ENCODE measurements at regions not wholly inside any gene's neighbourhood (a gene's known extent, or its start where the extent isn't known, plus 50 kb on each side); places are given as distances from the start of the nearest gene placed in this dataset.
"Not testable (repeated sequence)": the region's sequence is repeated elsewhere in the genome, so short reads cannot be mapped to it uniquely, and the experiment has no call there.

DNA sequence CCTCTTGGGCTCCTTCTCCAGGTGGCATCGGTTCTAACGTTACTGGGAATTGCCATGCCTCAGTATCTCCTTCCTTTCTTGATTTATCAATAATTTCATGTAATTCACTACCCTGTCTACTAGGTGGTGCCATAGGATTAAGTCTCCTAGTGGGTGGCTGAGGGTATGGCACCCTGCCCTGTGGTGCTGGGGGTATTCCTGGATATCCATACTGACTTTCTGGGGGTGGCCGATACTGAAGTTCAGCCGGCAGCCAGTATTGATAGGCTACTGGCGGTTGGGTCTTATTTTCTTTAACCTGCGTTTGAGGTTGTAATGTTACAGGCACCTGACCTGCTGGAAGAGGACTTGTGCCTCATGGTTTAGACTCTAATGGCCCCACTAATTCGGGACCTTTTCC is 699.4 kb upstream of the CDH6 start:
- H2AFZ ChIP-seq (ENCODE audit: low read length); H3K27me3 ChIP-seq (ENCODE audit: low read length); H3K4me1 ChIP-seq (ENCODE audit: low read length); H3K4me2 ChIP-seq (ENCODE audit: low read depth, low read length, poor library complexity, severe bottlenecking); H3K27ac ChIP-seq (ENCODE audit: low read length); H3K9me3 ChIP-seq (ENCODE audit: low read length); H3K9me2 ChIP-seq (replicated peaks; ENCODE audit: insufficient read depth, low read length); H4K20me1 ChIP-seq (ENCODE audit: insufficient read depth, low read depth, low read length); H3K36me3 ChIP-seq (ENCODE audit: insufficient read depth, low read length); H3K79me2 ChIP-seq (ENCODE audit: low read length); H3K4me3 ChIP-seq (ENCODE audit: low read length); DNase-seq; H3K9ac ChIP-seq (ENCODE audit: low read length): not testable (repeated sequence)

DNA sequence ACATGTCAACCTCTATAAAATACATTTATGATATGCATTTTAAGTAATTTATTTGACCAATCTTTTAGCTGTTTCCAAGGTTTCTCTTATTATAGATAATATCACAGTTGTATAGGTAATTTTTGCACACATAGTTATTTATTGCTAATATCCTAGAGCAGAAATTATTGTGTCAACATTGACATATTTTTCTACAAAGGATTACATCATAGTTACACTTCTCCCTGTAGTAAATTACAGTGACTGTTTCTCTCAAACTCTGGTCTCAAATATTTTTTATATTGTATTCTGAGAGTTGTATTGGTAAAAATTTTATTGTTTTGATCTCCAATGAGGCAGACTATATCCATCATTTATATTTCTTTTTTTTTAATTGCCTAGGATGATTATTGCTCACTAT is 714.4 kb upstream of the CDH6 start:
- Histone ChIP-seq H3K9me3 (ENCODE audit: low read length) (peaks cover 16% of the 10 kb centered on the region), H2AFZ (ENCODE audit: low read length) (no peak overlapping the region), H3K4me1 (ENCODE audit: low read length) (no peaks in the 10 kb centered on the region), H3K79me2 (ENCODE audit: low read length) (no peaks in the 10 kb centered on the region), H3K9ac (ENCODE audit: low read length) (no peak overlapping the region), H3K36me3 (ENCODE audit: insufficient read depth, low read length) (no peaks in the 10 kb centered on the region), H3K27ac (ENCODE audit: low read length) (no peak overlapping the region), H4K20me1 (ENCODE audit: insufficient read depth, low read depth, low read length) (no peaks in the 10 kb centered on the region), H3K9me2 (replicated peaks; ENCODE audit: insufficient read depth, low read length) (no peaks in the 10 kb centered on the region), H3K27me3 (ENCODE audit: low read length) (no peaks in the 10 kb centered on the region), H3K4me3 (ENCODE audit: low read length) (no peak overlapping the region), H3K4me2 (ENCODE audit: low read depth, low read length, poor library complexity, severe bottlenecking) (no peak overlapping the region)
- DNase-seq = no peak

DNA sequence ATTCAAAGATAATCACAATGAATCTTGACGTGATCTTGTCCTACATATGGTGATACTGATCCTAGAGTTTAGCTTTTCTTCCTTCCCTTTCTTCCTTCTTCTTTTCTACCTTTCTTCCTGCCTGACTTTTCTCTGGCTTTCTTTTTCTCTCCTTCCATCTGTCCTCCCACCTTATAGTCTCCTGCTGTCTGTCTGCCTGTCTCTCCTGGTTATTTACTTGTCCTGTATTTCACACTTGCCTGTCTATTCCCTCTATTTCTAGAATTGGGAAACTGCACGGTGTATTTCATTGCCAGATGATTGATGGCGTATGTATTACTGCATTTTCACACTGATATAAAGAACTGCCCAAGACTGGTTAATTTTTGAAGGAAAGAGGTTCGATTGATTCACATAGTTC is 718.1 kb upstream of the CDH6 start:
- H2AFZ ChIP-seq (ENCODE audit: low read length) = no peak overlapping the region
- H3K9ac ChIP-seq (ENCODE audit: low read length) = no peak overlapping the region
- no peak for DNase-seq
- H3K36me3 ChIP-seq (ENCODE audit: insufficient read depth, low read length) = no peaks in the 10 kb centered on the region
- H3K4me3 ChIP-seq (ENCODE audit: low read length) = no peak overlapping the region
- no peaks in the 10 kb centered on the region for H3K27me3 ChIP-seq (ENCODE audit: low read length)
- no peaks in the 10 kb centered on the region for H3K79me2 ChIP-seq (ENCODE audit: low read length)
- no peaks in the 10 kb centered on the region for H3K9me2 ChIP-seq (replicated peaks; ENCODE audit: insufficient read depth, low read length)
- peaks cover 19% of the 10 kb centered on the region for H3K9me3 ChIP-seq (ENCODE audit: low read length)
- no peaks in the 10 kb centered on the region for H4K20me1 ChIP-seq (ENCODE audit: insufficient read depth, low read depth, low read length)
- H3K4me2 ChIP-seq (ENCODE audit: low read depth, low read length, poor library complexity, severe bottlenecking) = no peak overlapping the region
- H3K4me1 ChIP-seq (ENCODE audit: low read length) = no peaks in the 10 kb centered on the region
- no peak overlapping the region for H3K27ac ChIP-seq (ENCODE audit: low read length)

DNA sequence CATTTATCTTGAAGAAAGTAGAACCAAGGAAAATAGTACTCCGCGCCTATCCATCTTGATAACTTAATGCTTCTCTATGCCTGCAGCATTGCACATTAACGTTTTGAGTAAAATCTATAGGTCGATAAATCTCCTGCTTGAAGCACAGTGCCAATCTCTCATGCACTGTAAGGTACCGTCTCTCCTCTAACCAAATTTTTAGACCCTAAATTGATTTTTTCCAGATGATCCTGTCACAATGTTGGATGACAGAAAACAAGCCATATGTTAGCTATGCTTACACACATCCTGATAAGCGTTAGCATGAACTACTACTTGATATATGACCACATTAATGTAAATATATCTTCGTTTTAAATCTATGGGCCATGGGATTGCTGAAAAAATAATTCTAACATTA is 723.8 kb upstream of the CDH6 start:
- Histone ChIP-seq H2AFZ (ENCODE audit: low read length) (no peak overlapping the region), H3K36me3 (ENCODE audit: insufficient read depth, low read length) (no peaks in the 10 kb centered on the region), H3K27me3 (ENCODE audit: low read length) (no peaks in the 10 kb centered on the region), H3K9me3 (ENCODE audit: low read length) (peaks cover 18% of the 10 kb centered on the region), H3K27ac (ENCODE audit: low read length) (no peak overlapping the region), H3K9me2 (replicated peaks; ENCODE audit: insufficient read depth, low read length) (no peaks in the 10 kb centered on the region), H3K4me3 (ENCODE audit: low read length) (no peak overlapping the region), H3K4me2 (ENCODE audit: low read depth, low read length, poor library complexity, severe bottlenecking) (no peak overlapping the region), H3K9ac (ENCODE audit: low read length) (no peak overlapping the region), H3K79me2 (ENCODE audit: low read length) (no peaks in the 10 kb centered on the region), H4K20me1 (ENCODE audit: insufficient read depth, low read depth, low read length) (no peaks in the 10 kb centered on the region), H3K4me1 (ENCODE audit: low read length) (no peaks in the 10 kb centered on the region)
- no peak for DNase-seq

DNA sequence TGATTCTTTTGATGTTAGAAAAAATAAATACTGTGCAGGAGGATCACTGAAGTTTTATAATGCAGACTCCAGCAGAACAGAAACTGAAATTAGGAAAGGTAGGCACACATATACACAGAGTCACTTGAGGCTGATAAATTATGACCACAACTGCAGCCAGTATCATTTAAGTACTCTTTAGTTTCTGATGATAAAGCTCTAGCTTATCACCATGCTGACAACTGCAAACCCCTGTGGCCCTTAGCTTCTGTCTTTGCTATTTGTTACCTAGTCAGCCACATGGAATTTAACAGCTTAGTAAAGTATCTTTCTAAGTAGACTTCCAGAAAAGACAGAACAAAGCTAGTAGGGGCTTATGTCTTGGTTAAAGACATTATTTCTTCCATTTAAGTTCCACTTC is 734.8 kb upstream of the CDH6 start:
- Histone ChIP-seq H3K9me2 (replicated peaks; ENCODE audit: insufficient read depth, low read length) (no peaks in the 10 kb centered on the region), H3K27ac (ENCODE audit: low read length) (no peak overlapping the region), H4K20me1 (ENCODE audit: insufficient read depth, low read depth, low read length) (no peaks in the 10 kb centered on the region), H3K9me3 (ENCODE audit: low read length) (peaks cover 17% of the 10 kb centered on the region), H3K79me2 (ENCODE audit: low read length) (no peaks in the 10 kb centered on the region), H2AFZ (ENCODE audit: low read length) (no peak overlapping the region), H3K4me2 (ENCODE audit: low read depth, low read length, poor library complexity, severe bottlenecking) (no peak overlapping the region), H3K9ac (ENCODE audit: low read length) (no peak overlapping the region), H3K4me3 (ENCODE audit: low read length) (no peak overlapping the region), H3K36me3 (ENCODE audit: insufficient read depth, low read length) (no peaks in the 10 kb centered on the region), H3K4me1 (ENCODE audit: low read length) (no peaks in the 10 kb centered on the region), H3K27me3 (ENCODE audit: low read length) (no peaks in the 10 kb centered on the region)
- DNase-seq = no peak

DNA sequence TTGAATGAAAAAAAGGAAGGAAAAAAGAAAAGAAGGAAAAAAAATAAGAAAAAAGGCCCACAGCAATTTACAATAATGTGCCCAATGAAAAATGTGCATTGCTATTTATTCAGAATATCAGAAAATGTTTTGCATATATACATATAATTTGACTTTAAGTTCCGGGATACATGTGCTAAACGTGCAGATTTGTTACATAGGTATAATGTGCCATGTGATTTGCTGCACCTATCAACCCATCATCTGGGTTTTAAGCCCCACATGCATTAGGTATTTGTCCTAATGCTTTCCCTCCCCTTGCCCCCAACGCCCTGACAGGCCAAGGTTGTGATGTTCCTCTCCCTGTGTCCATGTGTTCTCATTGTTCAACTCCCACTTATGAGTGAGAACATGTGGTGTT is 738.0 kb upstream of the CDH6 start:
- DNase-seq; H3K4me1 ChIP-seq (ENCODE audit: low read length); H3K27me3 ChIP-seq (ENCODE audit: low read length); H3K79me2 ChIP-seq (ENCODE audit: low read length); H3K4me2 ChIP-seq (ENCODE audit: low read depth, low read length, poor library complexity, severe bottlenecking); H3K9me2 ChIP-seq (replicated peaks; ENCODE audit: insufficient read depth, low read length); H3K36me3 ChIP-seq (ENCODE audit: insufficient read depth, low read length); H3K9ac ChIP-seq (ENCODE audit: low read length); H4K20me1 ChIP-seq (ENCODE audit: insufficient read depth, low read depth, low read length); H2AFZ ChIP-seq (ENCODE audit: low read length); H3K4me3 ChIP-seq (ENCODE audit: low read length); H3K27ac ChIP-seq (ENCODE audit: low read length): not testable (repeated sequence)
- peaks cover 18% of the 10 kb centered on the region for H3K9me3 ChIP-seq (ENCODE audit: low read length)

DNA sequence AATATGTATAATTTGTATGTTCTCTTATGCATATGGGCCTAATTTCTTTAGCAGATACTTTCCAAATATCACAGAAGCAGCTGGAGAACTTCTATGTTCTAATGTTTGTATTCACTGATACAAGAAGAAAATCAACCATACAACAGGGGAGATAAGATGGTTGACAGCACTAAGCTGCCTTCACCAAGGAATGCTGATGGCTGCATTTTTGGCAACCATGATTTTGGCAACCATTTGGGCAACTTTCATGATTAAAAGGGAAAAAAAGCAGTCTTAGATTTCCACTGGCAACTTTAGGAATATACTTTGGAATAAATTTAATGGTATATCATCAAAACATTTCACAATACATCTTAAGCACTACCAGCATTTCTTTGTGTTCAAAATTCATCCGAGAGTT is 740.3 kb upstream of the CDH6 start:
- Histone ChIP-seq H3K79me2 (ENCODE audit: low read length) (no peaks in the 10 kb centered on the region), H3K9me2 (replicated peaks; ENCODE audit: insufficient read depth, low read length) (no peaks in the 10 kb centered on the region), H3K4me3 (ENCODE audit: low read length) (no peak overlapping the region), H3K27me3 (ENCODE audit: low read length) (no peaks in the 10 kb centered on the region), H2AFZ (ENCODE audit: low read length) (no peak overlapping the region), H3K4me2 (ENCODE audit: low read depth, low read length, poor library complexity, severe bottlenecking) (no peak overlapping the region), H3K27ac (ENCODE audit: low read length) (no peak overlapping the region), H3K9me3 (ENCODE audit: low read length) (peaks cover 20% of the 10 kb centered on the region), H3K4me1 (ENCODE audit: low read length) (no peaks in the 10 kb centered on the region), H3K36me3 (ENCODE audit: insufficient read depth, low read length) (no peaks in the 10 kb centered on the region), H4K20me1 (ENCODE audit: insufficient read depth, low read depth, low read length) (no peaks in the 10 kb centered on the region), H3K9ac (ENCODE audit: low read length) (no peak overlapping the region)
- no peak for DNase-seq

DNA sequence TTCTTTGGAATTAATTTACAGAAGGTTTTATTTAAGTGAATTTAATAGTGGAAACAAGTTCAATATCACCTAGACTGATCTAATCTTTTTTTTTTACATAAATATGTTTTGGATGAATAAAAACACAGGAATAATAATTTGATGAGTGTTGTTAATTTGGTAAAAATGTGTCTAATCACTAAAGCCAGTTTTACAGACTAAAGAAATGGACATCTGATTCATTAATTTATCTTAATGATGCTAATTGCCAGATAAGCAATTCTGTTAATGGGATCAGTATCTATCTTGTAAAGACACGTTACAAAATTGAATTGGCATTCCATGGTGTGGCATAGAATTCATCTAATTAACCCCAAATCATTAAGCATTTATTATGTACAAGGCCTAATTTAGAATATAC is 743.3 kb upstream of the CDH6 start:
- Histone ChIP-seq H4K20me1 (ENCODE audit: insufficient read depth, low read depth, low read length) (no peaks in the 10 kb centered on the region), H3K27me3 (ENCODE audit: low read length) (no peaks in the 10 kb centered on the region), H3K9ac (ENCODE audit: low read length) (no peak overlapping the region), H3K4me1 (ENCODE audit: low read length) (no peaks in the 10 kb centered on the region), H3K79me2 (ENCODE audit: low read length) (no peaks in the 10 kb centered on the region), H3K4me3 (ENCODE audit: low read length) (no peak overlapping the region), H2AFZ (ENCODE audit: low read length) (no peak overlapping the region), H3K4me2 (ENCODE audit: low read depth, low read length, poor library complexity, severe bottlenecking) (no peak overlapping the region), H3K9me3 (ENCODE audit: low read length) (peaks cover 13% of the 10 kb centered on the region; the same call in 1 of the 2 replicates), H3K27ac (ENCODE audit: low read length) (no peak overlapping the region), H3K36me3 (ENCODE audit: insufficient read depth, low read length) (no peaks in the 10 kb centered on the region), H3K9me2 (replicated peaks; ENCODE audit: insufficient read depth, low read length) (no peaks in the 10 kb centered on the region)
- no peak for DNase-seq

DNA sequence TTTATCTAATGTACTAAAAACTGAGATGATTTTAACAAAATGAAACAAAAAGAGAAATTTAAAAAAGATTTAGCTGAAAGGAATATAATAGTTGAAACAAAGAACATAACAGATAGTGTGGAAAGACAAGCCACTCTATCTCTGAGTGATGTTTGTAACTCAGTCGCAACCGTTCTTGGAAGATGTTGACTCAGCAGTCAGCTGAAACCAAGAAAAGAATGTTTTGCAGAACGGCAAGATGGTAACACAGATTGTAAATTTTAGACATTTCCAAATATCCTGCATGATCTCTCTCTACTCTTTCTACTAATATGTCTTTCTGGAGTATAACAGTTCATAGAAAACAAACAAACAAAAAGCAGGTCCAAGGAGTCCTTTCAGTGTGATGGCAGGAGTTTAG is 746.1 kb upstream of the CDH6 start:
- Histone ChIP-seq H3K9ac (ENCODE audit: low read length) (no peak overlapping the region), H3K79me2 (ENCODE audit: low read length) (no peaks in the 10 kb centered on the region), H3K9me3 (ENCODE audit: low read length) (peaks cover 13% of the 10 kb centered on the region; the same call in 1 of the 2 replicates), H3K4me2 (ENCODE audit: low read depth, low read length, poor library complexity, severe bottlenecking) (no peak overlapping the region), H3K36me3 (ENCODE audit: insufficient read depth, low read length) (no peaks in the 10 kb centered on the region), H2AFZ (ENCODE audit: low read length) (no peak overlapping the region), H3K4me1 (ENCODE audit: low read length) (no peaks in the 10 kb centered on the region), H3K27me3 (ENCODE audit: low read length) (no peaks in the 10 kb centered on the region), H3K27ac (ENCODE audit: low read length) (no peak overlapping the region), H4K20me1 (ENCODE audit: insufficient read depth, low read depth, low read length) (no peaks in the 10 kb centered on the region), H3K9me2 (replicated peaks; ENCODE audit: insufficient read depth, low read length) (no peaks in the 10 kb centered on the region), H3K4me3 (ENCODE audit: low read length) (no peak overlapping the region)
- no peak for DNase-seq

Data from Karpas-422 (cell line).